Hepatocyte (in vitro differentiated cells): ENCODE measurements at regions not wholly inside any gene's neighbourhood (a gene's known extent, or its start where the extent isn't known, plus 50 kb on each side); places are given as distances from the start of the nearest gene placed in this dataset.
"Not testable (repeated sequence)": the region's sequence is repeated elsewhere in the genome, so short reads cannot be mapped to it uniquely, and the experiment has no call there.

ENCODE experiments used
- DNase-seq: peaks from one replicate; pipeline ENCODE4 v3.0.0-alpha.2; 2016; ENCODE audit warnings: low spot score
- H2AFZ ChIP-seq: fragments of 200-600 bp; sonication (generic); 2 replicates; pipeline ENCODE4 v1.6.0; 2016; ENCODE audit warnings: antibody characterized with exemption, mild to moderate bottlenecking
- H3K27ac ChIP-seq: fragments of 200-600 bp; sonication (generic); 2 replicates; pipeline ENCODE4 v1.5.1; 2016; ENCODE audit warnings: mild to moderate bottlenecking
- H3K27me3 ChIP-seq: fragments of 200-600 bp; sonication (generic); 2 replicates; pipeline ENCODE4 v1.6.1; 2016
- H3K36me3 ChIP-seq: fragments of 200-600 bp; sonication (generic); replicated peaks from 2 replicates; pipeline ENCODE4 v1.5.1; 2016; ENCODE audit warnings: low read depth; ENCODE audit not compliant: insufficient read depth
- H3K4me1 ChIP-seq: fragments of 200-600 bp; sonication (generic); 2 replicates; pipeline ENCODE4 v1.5.1; 2016; ENCODE audit warnings: mild to moderate bottlenecking, moderate library complexity; ENCODE audit not compliant: insufficient read depth
- H3K4me2 ChIP-seq: fragments of 200-600 bp; sonication (generic); 2 replicates; pipeline ENCODE4 v1.6.0; 2016
- H3K4me3 ChIP-seq: fragments of 200-600 bp; sonication (generic); 2 replicates; pipeline ENCODE4 v1.5.1; 2016; ENCODE audit warnings: mild to moderate bottlenecking
- H3K79me2 ChIP-seq: fragments of 200-600 bp; sonication (generic); 2 replicates; pipeline ENCODE4 v1.6.0; 2017; ENCODE audit warnings: mild to moderate bottlenecking
- H3K9me2 ChIP-seq: fragments of 200-600 bp; sonication (generic); replicated peaks from 2 replicates; pipeline ENCODE4 v1.6.0; 2017; ENCODE audit warnings: mild to moderate bottlenecking; ENCODE audit not compliant: insufficient read depth
- H3K9me3 ChIP-seq: fragments of 200-600 bp; sonication (generic); 2 replicates; pipeline ENCODE4 v1.5.1; 2016; ENCODE audit warnings: low read depth, mild to moderate bottlenecking
- H4K20me1 ChIP-seq: fragments of 200-600 bp; sonication (generic); 2 replicates; pipeline ENCODE4 v1.6.0; 2016; ENCODE audit warnings: mild to moderate bottlenecking; ENCODE audit not compliant: insufficient read depth, poor library complexity, severe bottlenecking
- EZH2 ChIP-seq: fragments of 200-600 bp; sonication (generic); IDR thresholded peaks from 2 replicates; pipeline ENCODE4 v1.6.1; 2016; ENCODE audit warnings: antibody characterized with exemption, mild to moderate bottlenecking, borderline replicate concordance
- EZH2phosphoT487 ChIP-seq: fragments of 200-600 bp; sonication (generic); IDR thresholded peaks from one replicate; pipeline ENCODE4 v1.6.1; 2018; ENCODE audit warnings: antibody characterized with exemption, mild to moderate bottlenecking, low read depth, moderate library complexity; ENCODE audit not compliant: unreplicated experiment, severe bottlenecking
- WGBS: methylation state at CpG from one replicate; pipeline ENCODE4 v1.1.6; 2016; ENCODE audit warnings: low lambda C conversion rate; ENCODE audit errors: missing lambda C conversion rate; 5-methylcytosine and 5-hydroxymethylcytosine counted together
- TF ChIP-seq, protein P1 (sequence below): fragments of 200-600 bp; sonication (generic); IDR thresholded peaks from 2 replicates; pipeline ENCODE4 v1.5.1; 2016; ENCODE audit warnings: antibody characterized with exemption, mild to moderate bottlenecking; ENCODE audit not compliant: poor library complexity

DNA sequence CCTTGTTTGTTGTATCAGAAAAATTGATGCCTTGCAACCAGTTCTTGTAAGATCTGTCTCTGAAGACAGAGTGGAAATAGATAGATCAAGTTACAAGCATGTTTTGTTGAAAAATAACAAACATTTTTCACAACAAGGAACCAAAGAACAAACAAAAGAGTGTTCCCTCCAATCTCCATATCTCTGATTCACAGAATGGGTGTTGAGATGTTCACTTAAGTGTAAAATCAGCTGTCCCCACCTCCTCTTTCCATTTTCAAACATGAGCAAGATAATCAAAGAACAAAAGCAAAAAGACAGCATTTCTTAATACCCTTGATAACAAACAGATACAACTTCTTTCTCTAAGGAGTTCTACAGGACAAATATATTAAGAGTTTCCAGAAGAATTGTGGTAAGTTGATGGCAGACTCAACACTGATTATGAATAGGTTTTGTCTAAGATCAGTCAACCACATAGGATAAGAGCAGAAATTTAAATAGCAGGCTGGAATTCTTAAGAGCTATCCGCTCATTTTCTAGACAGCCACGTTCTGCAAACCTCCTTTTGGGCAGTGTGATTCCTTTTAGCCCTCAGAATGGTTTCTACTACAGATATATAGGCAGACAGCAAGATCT is 970.9 kb upstream of the AUTS2 start:
- Histone ChIP-seq H3K36me3 (no peaks in the 10 kb centered on the region), H3K27ac (no peak overlapping the region), H2AFZ (no peak overlapping the region), H4K20me1 (no peaks in the 10 kb centered on the region), H3K27me3 (no peaks in the 10 kb centered on the region), H3K9me2 (no peaks in the 10 kb centered on the region), H3K4me3 (no peak overlapping the region), H3K79me2 (no peaks in the 10 kb centered on the region), H3K9me3 (no peaks in the 10 kb centered on the region), H3K4me2 (no peak overlapping the region), H3K4me1 (no peaks in the 10 kb centered on the region)
- TF ChIP-seq EZH2phosphoT487 (no peak), EZH2 (no peak)
- TF ChIP-seq, protein P1, sequence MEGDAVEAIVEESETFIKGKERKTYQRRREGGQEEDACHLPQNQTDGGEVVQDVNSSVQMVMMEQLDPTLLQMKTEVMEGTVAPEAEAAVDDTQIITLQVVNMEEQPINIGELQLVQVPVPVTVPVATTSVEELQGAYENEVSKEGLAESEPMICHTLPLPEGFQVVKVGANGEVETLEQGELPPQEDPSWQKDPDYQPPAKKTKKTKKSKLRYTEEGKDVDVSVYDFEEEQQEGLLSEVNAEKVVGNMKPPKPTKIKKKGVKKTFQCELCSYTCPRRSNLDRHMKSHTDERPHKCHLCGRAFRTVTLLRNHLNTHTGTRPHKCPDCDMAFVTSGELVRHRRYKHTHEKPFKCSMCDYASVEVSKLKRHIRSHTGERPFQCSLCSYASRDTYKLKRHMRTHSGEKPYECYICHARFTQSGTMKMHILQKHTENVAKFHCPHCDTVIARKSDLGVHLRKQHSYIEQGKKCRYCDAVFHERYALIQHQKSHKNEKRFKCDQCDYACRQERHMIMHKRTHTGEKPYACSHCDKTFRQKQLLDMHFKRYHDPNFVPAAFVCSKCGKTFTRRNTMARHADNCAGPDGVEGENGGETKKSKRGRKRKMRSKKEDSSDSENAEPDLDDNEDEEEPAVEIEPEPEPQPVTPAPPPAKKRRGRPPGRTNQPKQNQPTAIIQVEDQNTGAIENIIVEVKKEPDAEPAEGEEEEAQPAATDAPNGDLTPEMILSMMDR: no peak
- 75% methylated on average over 2 of the region's 2 CpGs for WGBS
- no peak for DNase-seq

DNA sequence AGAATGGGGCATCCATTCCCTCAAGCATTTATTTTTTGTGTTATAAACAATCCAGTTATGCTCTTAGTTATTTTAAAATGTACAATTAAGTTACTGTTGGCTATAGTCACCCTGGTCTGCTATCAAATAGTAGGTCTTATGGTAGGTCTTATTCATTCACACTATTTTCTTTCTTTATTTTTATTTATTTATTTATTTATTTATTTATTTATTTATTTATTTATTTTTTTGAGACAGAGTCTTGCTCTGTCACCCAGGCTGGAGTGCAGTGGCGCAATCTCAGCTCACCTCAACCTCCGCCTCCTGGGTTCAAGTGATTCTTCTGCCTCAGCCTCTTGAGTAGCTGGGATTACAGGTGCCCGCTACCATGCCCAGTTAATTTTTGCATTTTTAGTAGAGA is 967.4 kb upstream of the AUTS2 start:
- not testable (repeated sequence) for H3K9me2 ChIP-seq, H4K20me1 ChIP-seq, H3K9me3 ChIP-seq, DNase-seq, H3K36me3 ChIP-seq, H2AFZ ChIP-seq, H3K27me3 ChIP-seq, H3K79me2 ChIP-seq, H3K27ac ChIP-seq, H3K4me2 ChIP-seq, H3K4me1 ChIP-seq, H3K4me3 ChIP-seq
- 95% methylated on average over 3 of the region's 3 CpGs for WGBS

DNA sequence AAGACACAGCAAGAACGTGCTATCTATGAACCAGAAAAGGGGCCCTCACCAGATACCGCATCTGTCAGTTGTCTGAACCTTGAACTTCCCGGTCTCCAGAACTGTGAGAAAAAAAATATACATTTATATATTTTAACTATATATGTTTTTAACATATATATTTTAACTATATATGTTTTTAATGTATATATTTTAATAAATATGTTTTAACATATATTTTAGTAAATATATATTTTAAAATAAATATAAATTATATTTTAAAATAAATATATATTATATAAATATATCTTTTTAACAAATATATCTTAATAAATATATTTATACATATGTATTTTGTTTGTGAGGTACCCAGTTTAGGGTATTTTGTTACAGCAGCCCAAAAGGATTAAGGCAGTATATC is 958.2 kb upstream of the AUTS2 start:
- Histone ChIP-seq H3K27me3 (no peaks in the 10 kb centered on the region), H3K79me2 (no peaks in the 10 kb centered on the region), H3K9me2 (no peaks in the 10 kb centered on the region), H3K9me3 (no peaks in the 10 kb centered on the region), H3K4me3 (no peak overlapping the region), H3K4me2 (no peak overlapping the region), H3K4me1 (no peaks in the 10 kb centered on the region), H4K20me1 (no peaks in the 10 kb centered on the region), H2AFZ (no peak overlapping the region), H3K27ac (no peak overlapping the region), H3K36me3 (no peaks in the 10 kb centered on the region)
- DNase-seq: no peak
- 92% methylated on average over 3 of the region's 3 CpGs for WGBS
- TF ChIP-seq, protein P1: no peak
- TF ChIP-seq EZH2 (no peak), EZH2phosphoT487 (no peak)

DNA sequence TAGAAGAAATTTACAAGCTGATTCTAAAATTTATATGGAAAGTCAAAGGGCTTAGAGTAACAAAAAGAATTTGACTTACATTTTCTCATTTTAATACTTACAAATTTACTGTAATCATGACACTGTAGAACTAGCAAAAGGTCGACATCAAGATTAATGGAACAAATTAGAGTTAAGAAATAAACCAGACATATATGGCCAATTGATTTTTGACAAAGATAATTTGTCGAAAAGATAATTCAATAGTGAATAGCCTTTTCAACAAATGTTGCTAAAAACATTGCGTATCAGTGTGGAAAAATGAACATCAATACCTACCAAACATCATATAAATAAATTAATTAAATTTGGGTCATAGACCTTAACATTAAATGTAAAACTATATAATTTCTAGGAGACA is 955.5 kb upstream of the AUTS2 start:
- no peaks in the 10 kb centered on the region for H3K36me3 ChIP-seq
- no peak overlapping the region for H3K27ac ChIP-seq
- H3K4me1 ChIP-seq: no peaks in the 10 kb centered on the region
- no peaks in the 10 kb centered on the region for H3K27me3 ChIP-seq
- DNase-seq: no peak
- H3K4me2 ChIP-seq: no peak overlapping the region
- TF ChIP-seq EZH2phosphoT487 (no peak), EZH2 (no peak)
- TF ChIP-seq, protein P1: no peak
- no peak overlapping the region for H2AFZ ChIP-seq
- H3K9me2 ChIP-seq: no peaks in the 10 kb centered on the region
- H3K79me2 ChIP-seq: no peaks in the 10 kb centered on the region
- 83% methylated on average over 3 of the region's 3 CpGs for WGBS
- no peak overlapping the region for H3K4me3 ChIP-seq
- no peaks in the 10 kb centered on the region for H4K20me1 ChIP-seq
- H3K9me3 ChIP-seq: no peaks in the 10 kb centered on the region
